Suprapubic skin (tissue), 4 donors: ENCODE measurements at regions not wholly inside any gene's neighbourhood (a gene's known extent, or its start where the extent isn't known, plus 50 kb on each side); places are given as distances from the start of the nearest gene placed in this dataset.

Source experiments
- EP300 ChIP-seq: sonication (generic); formaldehyde crosslinking; IDR thresholded peaks from one replicate; pipeline ENCODE4 v1.6.1; 2017; ENCODE audit warnings: antibody characterized with exemption
- POLR2A ChIP-seq, 2 donors: fragments of 450-650 bp; IDR thresholded peaks; one replicate each; pipeline ENCODE4 v1.6.1; 2017; ENCODE audit warnings: antibody characterized with exemption in 2 of 2, mild to moderate bottlenecking in 2 of 2, moderate library complexity in 2 of 2
- POLR2AphosphoS5 ChIP-seq, 3 donors: sonication (generic); formaldehyde crosslinking; IDR thresholded peaks; one replicate each; pipeline ENCODE4 v1.6.1; 2017; ENCODE audit warnings: antibody characterized with exemption in 3 of 3
- TF ChIP-seq, protein P1 (sequence below), 2 donors: fragments of 200-600 bp in 1 of 2; fragments of 450-650 bp in 1 of 2; sonication (generic) in 1 of 2; IDR thresholded peaks; one replicate each; pipeline ENCODE4 v1.5.1; 2016 to 2019; ENCODE audit warnings: antibody characterized with exemption in 2 of 2, mild to moderate bottlenecking in 1 of 2, moderate library complexity in 1 of 2

DNA sequence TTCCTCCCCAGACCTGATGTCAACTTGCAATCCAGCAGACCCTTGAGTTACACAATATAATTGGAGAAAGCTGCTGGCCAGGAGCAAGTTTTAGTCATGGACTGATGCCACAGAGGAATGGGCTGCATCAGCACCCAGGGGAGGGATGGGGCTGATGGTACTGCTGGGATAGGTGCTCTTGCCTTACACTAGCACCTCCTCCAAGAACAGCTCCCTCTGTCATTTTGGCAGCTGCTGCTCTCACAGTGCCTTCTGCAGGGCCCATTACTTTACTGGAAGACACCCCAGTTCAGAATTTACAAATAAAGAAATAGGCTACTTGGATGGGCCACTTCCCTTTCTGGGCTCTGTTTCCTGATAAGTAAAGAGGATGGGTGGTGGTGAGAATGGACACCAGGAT is 85.3 kb upstream of the RORA start:
- TF ChIP-seq, protein P1, sequence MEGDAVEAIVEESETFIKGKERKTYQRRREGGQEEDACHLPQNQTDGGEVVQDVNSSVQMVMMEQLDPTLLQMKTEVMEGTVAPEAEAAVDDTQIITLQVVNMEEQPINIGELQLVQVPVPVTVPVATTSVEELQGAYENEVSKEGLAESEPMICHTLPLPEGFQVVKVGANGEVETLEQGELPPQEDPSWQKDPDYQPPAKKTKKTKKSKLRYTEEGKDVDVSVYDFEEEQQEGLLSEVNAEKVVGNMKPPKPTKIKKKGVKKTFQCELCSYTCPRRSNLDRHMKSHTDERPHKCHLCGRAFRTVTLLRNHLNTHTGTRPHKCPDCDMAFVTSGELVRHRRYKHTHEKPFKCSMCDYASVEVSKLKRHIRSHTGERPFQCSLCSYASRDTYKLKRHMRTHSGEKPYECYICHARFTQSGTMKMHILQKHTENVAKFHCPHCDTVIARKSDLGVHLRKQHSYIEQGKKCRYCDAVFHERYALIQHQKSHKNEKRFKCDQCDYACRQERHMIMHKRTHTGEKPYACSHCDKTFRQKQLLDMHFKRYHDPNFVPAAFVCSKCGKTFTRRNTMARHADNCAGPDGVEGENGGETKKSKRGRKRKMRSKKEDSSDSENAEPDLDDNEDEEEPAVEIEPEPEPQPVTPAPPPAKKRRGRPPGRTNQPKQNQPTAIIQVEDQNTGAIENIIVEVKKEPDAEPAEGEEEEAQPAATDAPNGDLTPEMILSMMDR (IDR thresholded peaks at IDR 0.05), result no peak
- TF ChIP-seq POLR2AphosphoS5 (IDR thresholded peaks at IDR 0.05), result no peak
- no peak for TF ChIP-seq POLR2A (IDR thresholded peaks at IDR 0.05)
- TF ChIP-seq EP300, result no peak
